SK-N-SH treated with all-trans-retinoic acid at 6 μM for 48 hours (cell line): ENCODE measurements at regions not wholly inside any gene's neighbourhood (a gene's known extent, or its start where the extent isn't known, plus 50 kb on each side); places are given as distances from the start of the nearest gene placed in this dataset.

Experiments used
- ATAC-seq: fragments of 200-7000 bp; cut with Tn5 transposase; 3 replicates; pipeline ENCODE4 v1.9.1; 2020; ENCODE audit warnings: mild to moderate bottlenecking, moderate library complexity
- ARNTL ChIP-seq: fragments of 450-650 bp; formaldehyde crosslinking; IDR thresholded peaks from 2 replicates; pipeline ENCODE4 v1.5.0; 2020; ENCODE audit warnings: low read depth, mild to moderate bottlenecking, moderate library complexity, borderline replicate concordance
- BACH2 ChIP-seq: fragments of 250-450 bp; sonication (Bioruptor Pico); IDR thresholded peaks from 2 replicates; pipeline ENCODE4 v1.9.0; 2021; ENCODE audit warnings: mild to moderate bottlenecking, borderline replicate concordance
- CREB5 ChIP-seq: fragments of 250-450 bp; sonication (Bioruptor Pico); IDR thresholded peaks from 2 replicates; pipeline ENCODE4 v1.5.1; 2020; ENCODE audit warnings: low read depth, mild to moderate bottlenecking, moderate library complexity
- CSDC2 ChIP-seq: fragments of 250-450 bp; sonication (Bioruptor Pico); IDR thresholded peaks from 2 replicates; pipeline ENCODE4 v1.5.0; 2020; ENCODE audit warnings: mild to moderate bottlenecking, moderate library complexity
- CSRNP3 ChIP-seq: fragments of 250-450 bp; sonication (Bioruptor Pico); IDR thresholded peaks from 2 replicates; pipeline ENCODE4 v1.5.1; 2021; ENCODE audit warnings: mild to moderate bottlenecking, moderate library complexity
- ESRRG ChIP-seq: fragments of 250-450 bp; sonication (Bioruptor Pico); IDR thresholded peaks from 2 replicates; pipeline ENCODE4 v1.6.1; 2021; ENCODE audit warnings: mild to moderate bottlenecking
- GLIS3 ChIP-seq: fragments of 250-450 bp; sonication (Bioruptor Pico); IDR thresholded peaks from 2 replicates; pipeline ENCODE4 v1.5.0; 2020; ENCODE audit warnings: mild to moderate bottlenecking, moderate library complexity
- ISL1 ChIP-seq: fragments of 250-450 bp; sonication (Bioruptor Pico); IDR thresholded peaks from 2 replicates; pipeline ENCODE4 v2.1.2; 2022; ENCODE audit warnings: mild to moderate bottlenecking, moderate library complexity
- OSR1 ChIP-seq: fragments of 250-450 bp; sonication (Bioruptor Pico); IDR thresholded peaks from 2 replicates; pipeline ENCODE4 v1.8.0; 2022; ENCODE audit warnings: moderate library complexity, mild to moderate bottlenecking, inconsistent platforms
- PATZ1 ChIP-seq: fragments of 250-450 bp; sonication (Bioruptor Pico); IDR thresholded peaks from 2 replicates; pipeline ENCODE4 v1.8.0; 2020; ENCODE audit warnings: mild to moderate bottlenecking, moderate library complexity, borderline replicate concordance
- POU6F1 ChIP-seq: fragments of 250-450 bp; sonication (Bioruptor Pico); IDR thresholded peaks from 2 replicates; pipeline ENCODE4 v1.8.0; 2021; ENCODE audit warnings: low read depth, mild to moderate bottlenecking, moderate library complexity, borderline replicate concordance
- PPARA ChIP-seq: fragments of 250-450 bp; sonication (Bioruptor Pico); IDR thresholded peaks from 2 replicates; pipeline ENCODE4 v1.5.0; 2020; ENCODE audit warnings: mild to moderate bottlenecking, borderline replicate concordance
- RARB ChIP-seq: fragments of 250-450 bp; sonication (Bioruptor Pico); IDR thresholded peaks from 2 replicates; pipeline ENCODE4 v1.8.0; 2021; ENCODE audit warnings: mild to moderate bottlenecking, moderate library complexity
- SNAI2 ChIP-seq: fragments of 250-450 bp; sonication (Bioruptor Pico); IDR thresholded peaks from 2 replicates; pipeline ENCODE4 v1.5.0; 2020; ENCODE audit warnings: mild to moderate bottlenecking, moderate library complexity
- TCF4 ChIP-seq: fragments of 250-450 bp; sonication (Bioruptor Pico); IDR thresholded peaks from 2 replicates; pipeline ENCODE4 v1.8.0; 2021; ENCODE audit warnings: mild to moderate bottlenecking, moderate library complexity, borderline replicate concordance
- TOX ChIP-seq: fragments of 250-450 bp; sonication (Bioruptor Pico); IDR thresholded peaks from 2 replicates; pipeline ENCODE4 v1.8.0; 2021; ENCODE audit warnings: mild to moderate bottlenecking, moderate library complexity, borderline replicate concordance
- TSHZ2 ChIP-seq: fragments of 250-450 bp; sonication (Bioruptor Pico); IDR thresholded peaks from 2 replicates; pipeline ENCODE4 v1.5.0; 2020; ENCODE audit warnings: mild to moderate bottlenecking, moderate library complexity
- ZC3H10 ChIP-seq: fragments of 250-450 bp; sonication (Bioruptor Pico); IDR thresholded peaks from 2 replicates; pipeline ENCODE4 v1.5.1; 2021; ENCODE audit warnings: mild to moderate bottlenecking, moderate library complexity
- ZFP3 ChIP-seq: fragments of 250-450 bp; sonication (Bioruptor Pico); IDR thresholded peaks from 2 replicates; pipeline ENCODE4 v1.5.0; 2020; ENCODE audit warnings: mild to moderate bottlenecking, moderate library complexity

- ATAC-seq = no peak
- TF ChIP-seq ISL1 (CRISPR knock-in tag) (no peak), OSR1 (CRISPR knock-in tag) (no peak), CSDC2 (no peak), POU6F1 (no peak), TCF4 (no peak), SNAI2 (no peak)
Measured at GRCh38 chr2:39874236-39874635, 95.2 kb upstream of the THUMPD2 start.

- ATAC-seq = no peak
- TF ChIP-seq ARNTL (CRISPR knock-in tag) (no peak), ZC3H10 (no peak), CSDC2 (no peak), TCF4 (no peak), SNAI2 (no peak), POU6F1 (no peak), CSRNP3 (CRISPR knock-in tag) (no peak), TOX (CRISPR knock-in tag) (no peak), RARB (CRISPR knock-in tag) (no peak), ESRRG (CRISPR knock-in tag) (no peak), PATZ1 (CRISPR knock-in tag) (no peak), ISL1 (CRISPR knock-in tag) (no peak), TSHZ2 (CRISPR knock-in tag) (no peak)
Measured at GRCh38 chr2:39873586-39873985, 94.5 kb upstream of the THUMPD2 start.

GRCh38 chr2:39872748-39873147 is 93.7 kb upstream of the THUMPD2 start:
- ATAC-seq = no peak
- TF ChIP-seq ZFP3 (CRISPR knock-in tag) (no peak), ARNTL (CRISPR knock-in tag) (no peak), TCF4 (no peak), OSR1 (CRISPR knock-in tag) (no peak), ESRRG (CRISPR knock-in tag) (no peak), PATZ1 (CRISPR knock-in tag) (no peak), BACH2 (CRISPR knock-in tag) (no peak), PPARA (CRISPR knock-in tag) (no peak), GLIS3 (CRISPR knock-in tag) (no peak), CSRNP3 (CRISPR knock-in tag) (no peak), CREB5 (no peak), POU6F1 (no peak)
- TF ChIP-seq, all 23 proteins: peak for 0
